HEK293 (cell line): ENCODE measurements at regions not wholly inside any gene's neighbourhood (a gene's known extent, or its start where the extent isn't known, plus 50 kb on each side); places are given as distances from the start of the nearest gene placed in this dataset.

Source experiments
- KLF16 ChIP-seq: fragments of 450-650 bp; formaldehyde crosslinking; IDR thresholded peaks from 2 replicates; pipeline ENCODE4 v1.5.1; 2017; ENCODE audit warnings: missing biosample characterization, missing genetic modification characterization
- OSR2 ChIP-seq: fragments of 450-650 bp; formaldehyde crosslinking; IDR thresholded peaks from 2 replicates; pipeline ENCODE4 v1.5.1; 2016; ENCODE audit warnings: missing biosample characterization, missing genetic modification characterization
- SALL2 ChIP-seq: fragments of 450-650 bp; formaldehyde crosslinking; IDR thresholded peaks from 2 replicates; pipeline ENCODE4 v1.5.0; 2017; ENCODE audit warnings: missing biosample characterization, mild to moderate bottlenecking, missing genetic modification characterization, borderline replicate concordance
- SP7 ChIP-seq: fragments of 450-650 bp; formaldehyde crosslinking; IDR thresholded peaks from 2 replicates; pipeline ENCODE4 v1.5.1; 2016; ENCODE audit warnings: missing biosample characterization, missing genetic modification characterization
- ZBTB1 ChIP-seq: fragments of 450-650 bp; formaldehyde crosslinking; IDR thresholded peaks from 2 replicates; pipeline ENCODE4 v1.5.1; 2016; ENCODE audit warnings: missing biosample characterization, missing genetic modification characterization
- ZBTB48 ChIP-seq: fragments of 450-650 bp; formaldehyde crosslinking; IDR thresholded peaks from 2 replicates; pipeline ENCODE4 v1.5.1; 2016; ENCODE audit warnings: missing biosample characterization, missing genetic modification characterization
- ZNF175 ChIP-seq: fragments of 450-650 bp; formaldehyde crosslinking; IDR thresholded peaks from 2 replicates; pipeline ENCODE4 v1.5.1; 2016; ENCODE audit warnings: missing biosample characterization, missing genetic modification characterization
- ZNF221 ChIP-seq: fragments of 450-650 bp; formaldehyde crosslinking; IDR thresholded peaks from 2 replicates; pipeline ENCODE4 v1.5.1; 2017; ENCODE audit warnings: missing biosample characterization, missing genetic modification characterization, borderline replicate concordance
- ZNF335 ChIP-seq: fragments of 450-650 bp; formaldehyde crosslinking; conservative IDR thresholded peaks from 2 replicates; pipeline ENCODE4 v1.5.1; 2016; ENCODE audit warnings: missing biosample characterization, missing genetic modification characterization
- ZNF37A ChIP-seq: fragments of 450-650 bp; IDR thresholded peaks from 2 replicates; pipeline ENCODE4 v1.5.1; 2018; ENCODE audit warnings: missing biosample characterization, missing genetic modification characterization
- ZNF514 ChIP-seq: fragments of 450-650 bp; formaldehyde crosslinking; IDR thresholded peaks from 2 replicates; pipeline ENCODE4 v1.5.1; 2016; ENCODE audit warnings: missing biosample characterization, missing genetic modification characterization
- ZNF560 ChIP-seq: fragments of 450-650 bp; formaldehyde crosslinking; IDR thresholded peaks from 2 replicates; pipeline ENCODE4 v1.5.1; 2017; ENCODE audit warnings: missing biosample characterization, missing genetic modification characterization, borderline replicate concordance
- ZNF596 ChIP-seq: fragments of 450-650 bp; IDR thresholded peaks from 2 replicates; pipeline ENCODE4 v1.5.0; 2018; ENCODE audit warnings: missing biosample characterization, mild to moderate bottlenecking, missing genetic modification characterization, moderate library complexity
- ZNF660 ChIP-seq: fragments of 450-650 bp; IDR thresholded peaks from 2 replicates; pipeline ENCODE4 v1.5.1; 2018; ENCODE audit warnings: missing biosample characterization, mild to moderate bottlenecking, missing genetic modification characterization
- ZNF776 ChIP-seq: fragments of 450-650 bp; formaldehyde crosslinking; IDR thresholded peaks from 2 replicates; pipeline ENCODE4 v1.5.0; 2017; ENCODE audit warnings: missing biosample characterization, missing genetic modification characterization, borderline replicate concordance
- ZNF792 ChIP-seq: fragments of 450-650 bp; formaldehyde crosslinking; IDR thresholded peaks from 2 replicates; pipeline ENCODE4 v1.5.1; 2016; ENCODE audit warnings: missing biosample characterization, missing genetic modification characterization
- ZSCAN30 ChIP-seq: fragments of 450-650 bp; IDR thresholded peaks from 2 replicates; pipeline ENCODE4 v1.5.1; 2018; ENCODE audit warnings: missing biosample characterization, mild to moderate bottlenecking, missing genetic modification characterization, moderate library complexity
- TF ChIP-seq, protein P1 (sequence below): fragments of 450-650 bp; IDR thresholded peaks from 2 replicates; pipeline ENCODE4 v1.5.1; 2018; ENCODE audit warnings: missing biosample characterization, mild to moderate bottlenecking, missing genetic modification characterization
- TF ChIP-seq, protein P2 (sequence below): fragments of 450-650 bp; formaldehyde crosslinking; IDR thresholded peaks from 2 replicates; pipeline ENCODE4 v1.5.1; 2017; ENCODE audit warnings: missing biosample characterization, missing genetic modification characterization
- TF ChIP-seq, protein P3 (sequence below): fragments of 450-650 bp; formaldehyde crosslinking; IDR thresholded peaks from 2 replicates; pipeline ENCODE4 v1.5.1; 2016; ENCODE audit warnings: missing biosample characterization, missing genetic modification characterization
- TF ChIP-seq, protein P4 (sequence below): fragments of 450-650 bp; formaldehyde crosslinking; IDR thresholded peaks from 2 replicates; pipeline ENCODE4 v1.5.1; 2016; ENCODE audit warnings: missing biosample characterization, missing genetic modification characterization, borderline replicate concordance
- TF ChIP-seq, protein P5 (sequence below): fragments of 450-650 bp; IDR thresholded peaks from 2 replicates; pipeline ENCODE4 v1.5.1; 2018; ENCODE audit warnings: missing biosample characterization, missing genetic modification characterization
- TF ChIP-seq, protein P6 (sequence below): fragments of 450-650 bp; formaldehyde crosslinking; IDR thresholded peaks from 2 replicates; pipeline ENCODE4 v1.5.1; 2016; ENCODE audit warnings: missing biosample characterization, missing genetic modification characterization

DNA sequence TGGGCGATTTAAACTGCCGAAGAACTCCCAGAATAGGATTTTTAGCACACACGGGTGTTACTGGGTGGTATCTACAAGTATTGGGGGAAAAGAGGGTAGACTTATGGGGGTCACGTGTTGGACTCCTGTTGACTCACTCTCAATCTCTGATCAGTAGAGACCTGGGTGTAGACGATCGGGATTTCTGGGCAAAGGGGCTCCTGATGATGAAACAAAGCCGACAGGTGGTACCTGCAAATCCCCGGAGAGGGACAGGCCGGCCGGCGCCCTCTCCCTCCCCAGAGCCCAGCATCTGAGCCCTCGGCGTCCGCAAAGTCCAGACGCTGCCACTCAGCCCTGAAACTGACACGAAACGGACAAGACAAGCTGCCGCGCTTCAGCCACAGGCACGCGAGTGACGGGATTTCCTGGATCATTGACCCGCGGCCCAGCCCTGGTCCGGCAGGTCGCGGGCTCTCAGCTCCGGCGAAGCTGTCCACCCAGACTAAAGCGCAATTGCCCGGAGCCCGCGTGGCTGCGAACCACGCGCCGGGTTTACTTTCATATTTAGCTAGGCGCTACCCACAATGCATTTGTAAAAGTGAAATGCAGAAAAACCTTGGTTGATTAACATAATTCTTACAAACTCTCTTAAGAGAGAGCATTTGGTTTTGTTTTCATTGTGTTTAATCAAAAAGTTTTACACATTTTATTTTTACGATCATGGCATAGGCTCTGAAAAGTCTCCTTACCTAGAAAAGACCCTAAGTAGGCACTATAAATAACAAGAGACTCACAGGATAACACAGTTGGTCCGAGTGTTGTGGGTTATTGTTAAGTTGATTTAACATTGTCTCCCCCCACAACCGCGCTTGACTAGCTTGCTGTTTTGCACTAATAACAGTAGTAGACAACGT, 56.9 kb upstream of the EZH2 start (continued):
- TF ChIP-seq KLF16 (tag by site-specific recombination) (no peak), ZNF514 (tag by site-specific recombination) (no peak), ZNF776 (tag by site-specific recombination) (no peak), SALL2 (tag by site-specific recombination) (no peak), ZNF660 (tag by site-specific recombination) (peak; percentile 92), ZNF37A (tag by site-specific recombination) (no peak), ZNF596 (tag by site-specific recombination) (no peak), SP7 (peak; percentile 78), ZNF175 (tag by site-specific recombination) (no peak), ZSCAN30 (tag by site-specific recombination) (peak; percentile 56; the same call in 1 of the 2 replicates), ZBTB1 (no peak), ZNF335 (tag by site-specific recombination) (peak; percentile 86), ZNF560 (tag by site-specific recombination) (no peak), ZNF792 (tag by site-specific recombination) (no peak), ZBTB48 (tag by site-specific recombination) (peak; percentile 53; the same call in 1 of the 2 replicates), OSR2 (tag by site-specific recombination) (no peak), ZNF221 (no peak)
- TF ChIP-seq, protein P1, sequence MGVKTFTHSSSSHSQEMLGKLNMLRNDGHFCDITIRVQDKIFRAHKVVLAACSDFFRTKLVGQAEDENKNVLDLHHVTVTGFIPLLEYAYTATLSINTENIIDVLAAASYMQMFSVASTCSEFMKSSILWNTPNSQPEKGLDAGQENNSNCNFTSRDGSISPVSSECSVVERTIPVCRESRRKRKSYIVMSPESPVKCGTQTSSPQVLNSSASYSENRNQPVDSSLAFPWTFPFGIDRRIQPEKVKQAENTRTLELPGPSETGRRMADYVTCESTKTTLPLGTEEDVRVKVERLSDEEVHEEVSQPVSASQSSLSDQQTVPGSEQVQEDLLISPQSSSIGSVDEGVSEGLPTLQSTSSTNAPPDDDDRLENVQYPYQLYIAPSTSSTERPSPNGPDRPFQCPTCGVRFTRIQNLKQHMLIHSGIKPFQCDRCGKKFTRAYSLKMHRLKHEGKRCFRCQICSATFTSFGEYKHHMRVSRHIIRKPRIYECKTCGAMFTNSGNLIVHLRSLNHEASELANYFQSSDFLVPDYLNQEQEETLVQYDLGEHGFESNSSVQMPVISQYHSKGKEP (tag by site-specific recombination) = peak; percentile 56; the same call in 1 of the 2 replicates
- TF ChIP-seq, protein P2, sequence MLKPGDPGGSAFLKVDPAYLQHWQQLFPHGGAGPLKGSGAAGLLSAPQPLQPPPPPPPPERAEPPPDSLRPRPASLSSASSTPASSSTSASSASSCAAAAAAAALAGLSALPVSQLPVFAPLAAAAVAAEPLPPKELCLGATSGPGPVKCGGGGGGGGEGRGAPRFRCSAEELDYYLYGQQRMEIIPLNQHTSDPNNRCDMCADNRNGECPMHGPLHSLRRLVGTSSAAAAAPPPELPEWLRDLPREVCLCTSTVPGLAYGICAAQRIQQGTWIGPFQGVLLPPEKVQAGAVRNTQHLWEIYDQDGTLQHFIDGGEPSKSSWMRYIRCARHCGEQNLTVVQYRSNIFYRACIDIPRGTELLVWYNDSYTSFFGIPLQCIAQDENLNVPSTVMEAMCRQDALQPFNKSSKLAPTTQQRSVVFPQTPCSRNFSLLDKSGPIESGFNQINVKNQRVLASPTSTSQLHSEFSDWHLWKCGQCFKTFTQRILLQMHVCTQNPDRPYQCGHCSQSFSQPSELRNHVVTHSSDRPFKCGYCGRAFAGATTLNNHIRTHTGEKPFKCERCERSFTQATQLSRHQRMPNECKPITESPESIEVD (tag by site-specific recombination) = peak; percentile 75; the same call in 1 of the 2 replicates
- TF ChIP-seq, protein P3, sequence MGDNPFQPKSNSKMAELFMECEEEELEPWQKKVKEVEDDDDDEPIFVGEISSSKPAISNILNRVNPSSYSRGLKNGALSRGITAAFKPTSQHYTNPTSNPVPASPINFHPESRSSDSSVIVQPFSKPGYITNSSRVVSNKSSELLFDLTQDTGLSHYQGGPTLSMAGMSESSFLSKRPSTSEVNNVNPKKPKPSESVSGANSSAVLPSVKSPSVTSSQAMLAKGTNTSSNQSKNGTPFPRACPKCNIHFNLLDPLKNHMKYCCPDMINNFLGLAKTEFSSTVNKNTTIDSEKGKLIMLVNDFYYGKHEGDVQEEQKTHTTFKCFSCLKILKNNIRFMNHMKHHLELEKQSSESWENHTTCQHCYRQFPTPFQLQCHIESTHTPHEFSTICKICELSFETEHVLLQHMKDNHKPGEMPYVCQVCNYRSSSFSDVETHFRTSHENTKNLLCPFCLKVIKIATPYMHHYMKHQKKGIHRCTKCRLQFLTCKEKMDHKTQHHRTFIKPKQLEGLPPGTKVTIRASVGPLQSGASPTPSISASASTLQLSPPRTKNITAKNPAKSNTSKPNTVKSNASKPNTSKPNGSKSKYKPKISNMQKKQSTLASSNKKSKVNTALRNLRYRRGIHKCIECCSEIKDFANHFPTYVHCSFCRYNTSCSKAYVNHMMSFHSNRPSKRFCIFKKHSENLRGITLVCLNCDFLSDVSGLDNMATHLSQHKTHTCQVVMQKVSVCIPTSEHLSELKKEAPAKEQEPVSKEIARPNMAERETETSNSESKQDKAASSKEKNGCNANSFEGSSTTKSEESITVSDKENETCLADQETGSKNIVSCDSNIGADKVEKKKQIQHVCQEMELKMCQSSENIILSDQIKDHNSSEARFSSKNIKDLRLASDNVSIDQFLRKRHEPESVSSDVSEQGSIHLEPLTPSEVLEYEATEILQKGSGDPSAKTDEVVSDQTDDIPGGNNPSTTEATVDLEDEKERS = no peak
- TF ChIP-seq, protein P4, sequence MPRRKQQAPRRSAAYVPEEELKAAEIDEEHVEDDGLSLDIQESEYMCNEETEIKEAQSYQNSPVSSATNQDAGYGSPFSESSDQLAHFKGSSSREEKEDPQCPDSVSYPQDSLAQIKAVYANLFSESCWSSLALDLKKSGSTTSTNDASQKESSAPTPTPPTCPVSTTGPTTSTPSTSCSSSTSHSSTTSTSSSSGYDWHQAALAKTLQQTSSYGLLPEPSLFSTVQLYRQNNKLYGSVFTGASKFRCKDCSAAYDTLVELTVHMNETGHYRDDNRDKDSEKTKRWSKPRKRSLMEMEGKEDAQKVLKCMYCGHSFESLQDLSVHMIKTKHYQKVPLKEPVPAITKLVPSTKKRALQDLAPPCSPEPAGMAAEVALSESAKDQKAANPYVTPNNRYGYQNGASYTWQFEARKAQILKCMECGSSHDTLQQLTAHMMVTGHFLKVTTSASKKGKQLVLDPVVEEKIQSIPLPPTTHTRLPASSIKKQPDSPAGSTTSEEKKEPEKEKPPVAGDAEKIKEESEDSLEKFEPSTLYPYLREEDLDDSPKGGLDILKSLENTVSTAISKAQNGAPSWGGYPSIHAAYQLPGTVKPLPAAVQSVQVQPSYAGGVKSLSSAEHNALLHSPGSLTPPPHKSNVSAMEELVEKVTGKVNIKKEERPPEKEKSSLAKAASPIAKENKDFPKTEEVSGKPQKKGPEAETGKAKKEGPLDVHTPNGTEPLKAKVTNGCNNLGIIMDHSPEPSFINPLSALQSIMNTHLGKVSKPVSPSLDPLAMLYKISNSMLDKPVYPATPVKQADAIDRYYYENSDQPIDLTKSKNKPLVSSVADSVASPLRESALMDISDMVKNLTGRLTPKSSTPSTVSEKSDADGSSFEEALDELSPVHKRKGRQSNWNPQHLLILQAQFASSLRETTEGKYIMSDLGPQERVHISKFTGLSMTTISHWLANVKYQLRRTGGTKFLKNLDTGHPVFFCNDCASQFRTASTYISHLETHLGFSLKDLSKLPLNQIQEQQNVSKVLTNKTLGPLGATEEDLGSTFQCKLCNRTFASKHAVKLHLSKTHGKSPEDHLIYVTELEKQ = no peak
- TF ChIP-seq, protein P5, sequence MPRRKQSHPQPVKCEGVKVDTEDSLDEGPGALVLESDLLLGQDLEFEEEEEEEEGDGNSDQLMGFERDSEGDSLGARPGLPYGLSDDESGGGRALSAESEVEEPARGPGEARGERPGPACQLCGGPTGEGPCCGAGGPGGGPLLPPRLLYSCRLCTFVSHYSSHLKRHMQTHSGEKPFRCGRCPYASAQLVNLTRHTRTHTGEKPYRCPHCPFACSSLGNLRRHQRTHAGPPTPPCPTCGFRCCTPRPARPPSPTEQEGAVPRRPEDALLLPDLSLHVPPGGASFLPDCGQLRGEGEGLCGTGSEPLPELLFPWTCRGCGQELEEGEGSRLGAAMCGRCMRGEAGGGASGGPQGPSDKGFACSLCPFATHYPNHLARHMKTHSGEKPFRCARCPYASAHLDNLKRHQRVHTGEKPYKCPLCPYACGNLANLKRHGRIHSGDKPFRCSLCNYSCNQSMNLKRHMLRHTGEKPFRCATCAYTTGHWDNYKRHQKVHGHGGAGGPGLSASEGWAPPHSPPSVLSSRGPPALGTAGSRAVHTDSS = peak; percentile 59; the same call in 1 of the 2 replicates
- TF ChIP-seq, protein P6, sequence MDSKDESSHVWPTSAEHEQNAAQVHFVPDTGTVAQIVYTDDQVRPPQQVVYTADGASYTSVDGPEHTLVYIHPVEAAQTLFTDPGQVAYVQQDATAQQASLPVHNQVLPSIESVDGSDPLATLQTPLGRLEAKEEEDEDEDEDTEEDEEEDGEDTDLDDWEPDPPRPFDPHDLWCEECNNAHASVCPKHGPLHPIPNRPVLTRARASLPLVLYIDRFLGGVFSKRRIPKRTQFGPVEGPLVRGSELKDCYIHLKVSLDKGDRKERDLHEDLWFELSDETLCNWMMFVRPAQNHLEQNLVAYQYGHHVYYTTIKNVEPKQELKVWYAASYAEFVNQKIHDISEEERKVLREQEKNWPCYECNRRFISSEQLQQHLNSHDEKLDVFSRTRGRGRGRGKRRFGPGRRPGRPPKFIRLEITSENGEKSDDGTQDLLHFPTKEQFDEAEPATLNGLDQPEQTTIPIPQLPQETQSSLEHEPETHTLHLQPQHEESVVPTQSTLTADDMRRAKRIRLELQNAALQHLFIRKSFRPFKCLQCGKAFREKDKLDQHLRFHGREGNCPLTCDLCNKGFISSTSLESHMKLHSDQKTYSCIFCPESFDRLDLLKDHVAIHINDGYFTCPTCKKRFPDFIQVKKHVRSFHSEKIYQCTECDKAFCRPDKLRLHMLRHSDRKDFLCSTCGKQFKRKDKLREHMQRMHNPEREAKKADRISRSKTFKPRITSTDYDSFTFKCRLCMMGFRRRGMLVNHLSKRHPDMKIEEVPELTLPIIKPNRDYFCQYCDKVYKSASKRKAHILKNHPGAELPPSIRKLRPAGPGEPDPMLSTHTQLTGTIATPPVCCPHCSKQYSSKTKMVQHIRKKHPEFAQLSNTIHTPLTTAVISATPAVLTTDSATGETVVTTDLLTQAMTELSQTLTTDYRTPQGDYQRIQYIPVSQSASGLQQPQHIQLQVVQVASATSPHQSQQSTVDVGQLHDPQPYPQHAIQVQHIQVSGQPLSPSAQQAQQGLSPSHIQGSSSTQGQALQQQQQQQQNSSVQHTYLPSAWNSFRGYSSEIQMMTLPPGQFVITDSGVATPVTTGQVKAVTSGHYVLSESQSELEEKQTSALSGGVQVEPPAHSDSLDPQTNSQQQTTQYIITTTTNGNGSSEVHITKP (tag by site-specific recombination) = peak; percentile 88
